ENCODE measurements at regions not wholly inside any gene's neighbourhood (a gene's known extent, or its start where the extent isn't known, plus 50 kb on each side); places are given as distances from the start of the nearest gene placed in this dataset.

GRCh38 chr10:130691776-130692175 is 555.6 kb downstream of the GLRX3 start:
- H3K4me1 ChIP-seq (ENCODE audit: low read depth, poor library complexity, severe bottlenecking), result no peaks in the 10 kb centered on the region
- no peak for TF ChIP-seq CTCF (conservative IDR thresholded peaks at IDR 0.05; ENCODE audit: low read depth, low read length)
- no peaks in the 10 kb centered on the region for H3K79me2 ChIP-seq (ENCODE audit: insufficient read depth, low read depth)
- no peak overlapping the region for H3K4me2 ChIP-seq
- H4K20me1 ChIP-seq (ENCODE audit: insufficient read depth), result no peaks in the 10 kb centered on the region
- no peak overlapping the region for H3K27ac ChIP-seq
- no peak overlapping the region for H3K4me3 ChIP-seq (IDR thresholded peaks at IDR 0.05; ENCODE audit: insufficient read depth, low read depth, low read length)
- no peak overlapping the region for H3K9ac ChIP-seq
- no peaks in the 10 kb centered on the region for H3K27me3 ChIP-seq (ENCODE audit: insufficient read depth, low read depth)
- no peaks in the 10 kb centered on the region for H3K36me3 ChIP-seq (ENCODE audit: insufficient read depth)
- no peak overlapping the region for H2AFZ ChIP-seq (ENCODE audit: low read depth)

- Histone ChIP-seq H3K4me3 (IDR thresholded peaks at IDR 0.05; ENCODE audit: insufficient read depth, low read depth, low read length) (no peak overlapping the region), H3K4me2 (no peak overlapping the region), H3K27ac (no peak overlapping the region), H4K20me1 (ENCODE audit: insufficient read depth) (no peaks in the 10 kb centered on the region), H3K79me2 (ENCODE audit: insufficient read depth, low read depth) (no peaks in the 10 kb centered on the region), H2AFZ (ENCODE audit: low read depth) (no peak overlapping the region), H3K36me3 (ENCODE audit: insufficient read depth) (no peaks in the 10 kb centered on the region), H3K9ac (no peak overlapping the region), H3K4me1 (ENCODE audit: low read depth, poor library complexity, severe bottlenecking) (no peaks in the 10 kb centered on the region), H3K27me3 (ENCODE audit: insufficient read depth, low read depth) (no peaks in the 10 kb centered on the region)
- no peak for TF ChIP-seq CTCF (conservative IDR thresholded peaks at IDR 0.05; ENCODE audit: low read depth, low read length)
Observed at GRCh38 chr10:130696870-130697269, 560.7 kb downstream of the GLRX3 start.

- Histone ChIP-seq H4K20me1 (ENCODE audit: insufficient read depth) (no peaks in the 10 kb centered on the region), H3K79me2 (ENCODE audit: insufficient read depth, low read depth) (no peaks in the 10 kb centered on the region), H3K27me3 (ENCODE audit: insufficient read depth, low read depth) (no peaks in the 10 kb centered on the region), H3K4me1 (ENCODE audit: low read depth, poor library complexity, severe bottlenecking) (no peaks in the 10 kb centered on the region), H3K4me3 (IDR thresholded peaks at IDR 0.05; ENCODE audit: insufficient read depth, low read depth, low read length) (no peak overlapping the region), H3K27ac (no peak overlapping the region), H3K4me2 (no peak overlapping the region), H3K9ac (no peak overlapping the region), H2AFZ (ENCODE audit: low read depth) (no peak overlapping the region), H3K36me3 (ENCODE audit: insufficient read depth) (no peaks in the 10 kb centered on the region)
- TF ChIP-seq CTCF (conservative IDR thresholded peaks at IDR 0.05; ENCODE audit: low read depth, low read length), result no peak
Observed at GRCh38 chr10:130707389-130707979, 571.3 kb downstream of the GLRX3 start.

- Histone ChIP-seq H3K4me1 (ENCODE audit: low read depth, poor library complexity, severe bottlenecking) (no peaks in the 10 kb centered on the region), H3K9ac (no peak overlapping the region), H3K79me2 (ENCODE audit: insufficient read depth, low read depth) (no peaks in the 10 kb centered on the region), H2AFZ (ENCODE audit: low read depth) (no peak overlapping the region), H3K36me3 (ENCODE audit: insufficient read depth) (no peaks in the 10 kb centered on the region), H3K4me3 (IDR thresholded peaks at IDR 0.05; ENCODE audit: insufficient read depth, low read depth, low read length) (no peak overlapping the region), H3K4me2 (no peak overlapping the region), H3K27ac (no peak overlapping the region), H3K27me3 (ENCODE audit: insufficient read depth, low read depth) (no peaks in the 10 kb centered on the region), H4K20me1 (ENCODE audit: insufficient read depth) (no peaks in the 10 kb centered on the region)
- no peak for TF ChIP-seq CTCF (conservative IDR thresholded peaks at IDR 0.05; ENCODE audit: low read depth, low read length)
Observed at GRCh38 chr10:130708465-130709070, 572.4 kb downstream of the GLRX3 start.

All from KMS-11 (cell line).